Retinal pigment epithelial cell (primary cell): ENCODE measurements at regions not wholly inside any gene's neighbourhood (a gene's known extent, or its start where the extent isn't known, plus 50 kb on each side); places are given as distances from the start of the nearest gene placed in this dataset.
"Not testable (repeated sequence)": the region's sequence is repeated elsewhere in the genome, so short reads cannot be mapped to it uniquely, and the experiment has no call there.

Source experiments
- DNase-seq: peaks from one replicate; pipeline ENCODE4 v3.0.0-alpha.2; 2010; ENCODE audit warnings: low read depth
- H3K4me3 ChIP-seq: 2 replicates; pipeline ENCODE4 v1.5.1; 2011; ENCODE audit warnings: mild to moderate bottlenecking, low read length, control low read depth, moderate library complexity
- TF ChIP-seq, protein P1 (sequence below): conservative IDR thresholded peaks from 2 replicates; pipeline ENCODE4 v1.5.1; 2011; ENCODE audit warnings: low read depth, low read length, control low read depth, inconsistent platforms

DNA sequence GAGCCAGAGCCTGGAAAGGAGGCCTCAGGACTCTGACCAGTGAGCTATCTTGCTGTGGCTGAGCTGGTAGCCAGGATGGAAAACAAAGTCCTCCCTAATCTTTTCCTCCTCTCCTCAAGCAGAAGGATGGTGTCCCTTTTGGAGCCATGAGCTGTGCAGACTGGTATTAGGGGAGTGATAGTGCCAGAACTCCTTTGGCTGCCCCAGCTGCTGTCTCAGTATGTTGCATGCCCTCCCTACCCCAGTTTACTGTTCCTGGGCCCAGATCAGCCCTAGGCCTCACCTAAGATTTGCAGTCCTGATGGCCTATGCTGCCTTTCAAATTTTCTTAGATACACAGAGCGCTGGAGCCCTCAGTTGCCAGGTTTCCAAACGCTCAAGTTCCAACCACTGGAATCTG, 150.3 kb upstream of the ALG10B start:
- TF ChIP-seq, protein P1, sequence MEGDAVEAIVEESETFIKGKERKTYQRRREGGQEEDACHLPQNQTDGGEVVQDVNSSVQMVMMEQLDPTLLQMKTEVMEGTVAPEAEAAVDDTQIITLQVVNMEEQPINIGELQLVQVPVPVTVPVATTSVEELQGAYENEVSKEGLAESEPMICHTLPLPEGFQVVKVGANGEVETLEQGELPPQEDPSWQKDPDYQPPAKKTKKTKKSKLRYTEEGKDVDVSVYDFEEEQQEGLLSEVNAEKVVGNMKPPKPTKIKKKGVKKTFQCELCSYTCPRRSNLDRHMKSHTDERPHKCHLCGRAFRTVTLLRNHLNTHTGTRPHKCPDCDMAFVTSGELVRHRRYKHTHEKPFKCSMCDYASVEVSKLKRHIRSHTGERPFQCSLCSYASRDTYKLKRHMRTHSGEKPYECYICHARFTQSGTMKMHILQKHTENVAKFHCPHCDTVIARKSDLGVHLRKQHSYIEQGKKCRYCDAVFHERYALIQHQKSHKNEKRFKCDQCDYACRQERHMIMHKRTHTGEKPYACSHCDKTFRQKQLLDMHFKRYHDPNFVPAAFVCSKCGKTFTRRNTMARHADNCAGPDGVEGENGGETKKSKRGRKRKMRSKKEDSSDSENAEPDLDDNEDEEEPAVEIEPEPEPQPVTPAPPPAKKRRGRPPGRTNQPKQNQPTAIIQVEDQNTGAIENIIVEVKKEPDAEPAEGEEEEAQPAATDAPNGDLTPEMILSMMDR: no peak
- DNase-seq: no peak
- no peak overlapping the region for H3K4me3 ChIP-seq

DNA sequence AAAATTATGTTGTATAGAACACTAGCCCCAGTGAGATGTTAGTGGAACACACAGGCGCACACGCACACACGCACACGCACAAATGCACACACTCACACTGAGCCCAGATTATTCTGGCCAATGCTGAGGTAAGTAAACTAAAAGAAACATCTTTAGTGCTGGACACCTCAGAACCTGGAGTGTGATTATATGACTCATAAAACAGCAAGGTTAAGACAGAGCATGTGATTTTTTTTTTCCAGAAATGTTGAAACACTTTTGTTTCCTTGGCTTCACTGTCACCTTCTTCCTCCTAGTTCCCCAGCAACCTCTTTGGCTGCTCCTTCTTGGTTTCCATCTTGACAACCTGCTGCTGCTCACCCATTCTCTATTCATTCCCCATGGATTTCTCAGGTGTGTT, 141.0 kb upstream of the ALG10B start:
- DNase-seq: no peak
- no peak overlapping the region for H3K4me3 ChIP-seq
- TF ChIP-seq, protein P1: no peak

DNA sequence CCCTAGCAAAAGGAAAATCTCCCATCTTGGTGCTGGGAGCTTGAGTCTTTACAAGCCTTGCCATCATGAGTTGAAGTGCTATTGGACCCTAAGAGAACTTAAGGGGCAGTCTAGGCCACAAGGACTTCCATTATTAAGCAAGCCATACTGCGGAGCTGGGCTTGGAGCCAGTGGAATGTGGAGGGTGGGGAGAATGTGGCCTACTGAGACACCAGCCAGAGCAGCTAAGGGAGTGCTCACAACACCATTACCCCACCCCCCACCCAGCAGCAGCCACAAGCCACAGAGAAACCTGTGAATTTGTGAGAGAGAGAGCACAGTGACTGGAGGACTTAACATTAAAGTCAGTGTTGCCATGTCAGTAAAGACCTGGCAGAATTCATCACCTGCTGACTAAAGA, 133.0 kb upstream of the ALG10B start:
- H3K4me3 ChIP-seq, DNase-seq: not testable (repeated sequence)

DNA sequence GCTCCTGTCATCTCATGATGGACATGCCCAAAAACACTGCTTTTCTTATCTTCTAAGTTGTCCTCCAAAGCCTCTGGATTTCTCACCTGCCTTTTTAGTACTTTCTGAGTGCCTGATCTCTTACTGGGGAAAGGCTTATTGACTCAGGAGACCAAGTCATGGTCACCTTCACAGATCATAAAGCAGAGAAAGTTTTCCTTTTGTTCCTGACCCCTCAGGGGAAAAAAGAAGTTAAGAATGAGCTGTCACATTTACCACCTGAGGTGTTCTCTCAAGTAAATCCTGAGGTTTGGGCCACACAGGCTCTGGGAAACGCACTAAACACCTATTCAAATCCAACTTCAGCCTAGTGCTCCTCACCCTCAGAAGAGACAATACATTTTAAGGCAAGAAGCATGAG, 119.3 kb upstream of the ALG10B start:
- H3K4me3 ChIP-seq, DNase-seq: not testable (repeated sequence)

DNA sequence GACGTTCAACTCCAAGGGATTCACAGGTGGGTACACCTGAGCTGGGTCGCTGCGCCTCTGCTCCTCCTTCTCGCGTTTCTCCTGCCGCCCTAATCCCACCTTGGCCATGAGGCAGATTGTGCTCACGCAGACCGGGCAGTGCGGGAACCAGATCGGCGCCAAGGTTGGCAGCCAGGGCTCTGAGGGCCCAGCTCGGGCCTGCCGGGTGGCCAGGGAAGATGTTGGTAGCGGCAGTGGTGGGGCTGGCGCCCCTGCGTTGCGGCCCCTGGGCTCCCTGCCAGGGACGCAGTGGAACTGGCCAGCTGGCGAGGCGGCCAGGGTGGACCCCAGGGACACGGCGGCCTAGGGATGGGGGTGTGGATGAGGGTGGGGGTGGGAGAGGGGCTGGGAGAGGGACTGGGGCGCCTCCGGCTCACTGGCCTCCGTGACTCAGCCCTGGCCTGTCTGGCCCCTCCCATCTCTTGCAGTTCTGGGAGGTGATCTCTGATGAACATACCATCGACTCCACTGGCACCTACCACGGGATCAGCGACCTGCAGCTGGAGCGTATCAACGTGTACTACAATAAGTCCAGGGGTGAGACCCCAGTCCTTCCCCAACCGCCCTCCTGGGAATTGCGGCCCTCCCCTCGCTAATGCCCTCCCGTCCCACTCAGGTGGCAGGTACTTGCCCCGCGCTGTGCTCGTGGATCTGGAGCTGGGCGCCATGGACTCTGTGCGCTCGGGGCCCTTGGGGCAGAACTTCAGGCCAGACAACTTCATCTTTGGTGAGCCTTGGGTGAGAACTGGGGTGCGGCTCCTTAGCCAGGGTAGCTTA, 114.9 kb upstream of the ALG10B start:
- H3K4me3 ChIP-seq: no peak overlapping the region
- DNase-seq: no peak
- TF ChIP-seq, protein P1: no peak

DNA sequence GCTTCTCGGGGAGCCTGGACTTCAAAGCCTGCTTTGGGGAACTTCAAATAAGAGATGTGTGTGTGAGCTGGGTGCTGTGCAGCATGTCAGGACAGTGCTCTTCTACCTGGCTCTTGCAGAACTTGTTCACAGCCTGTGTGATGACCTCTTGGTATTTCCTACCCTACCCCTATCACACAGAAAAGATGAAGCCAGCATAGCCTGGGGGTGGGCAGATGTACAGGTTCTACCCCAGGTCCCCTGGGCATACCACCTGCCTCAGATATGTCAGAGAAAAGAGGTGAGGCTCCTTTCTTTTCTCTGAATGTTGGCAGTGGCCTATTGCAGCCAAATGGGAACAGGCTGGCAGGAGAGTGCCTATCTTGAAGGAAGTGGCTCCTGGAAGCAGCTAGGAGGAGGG, 111.7 kb upstream of the ALG10B start:
- TF ChIP-seq, protein P1: no peak
- no peak overlapping the region for H3K4me3 ChIP-seq
- DNase-seq: no peak

DNA sequence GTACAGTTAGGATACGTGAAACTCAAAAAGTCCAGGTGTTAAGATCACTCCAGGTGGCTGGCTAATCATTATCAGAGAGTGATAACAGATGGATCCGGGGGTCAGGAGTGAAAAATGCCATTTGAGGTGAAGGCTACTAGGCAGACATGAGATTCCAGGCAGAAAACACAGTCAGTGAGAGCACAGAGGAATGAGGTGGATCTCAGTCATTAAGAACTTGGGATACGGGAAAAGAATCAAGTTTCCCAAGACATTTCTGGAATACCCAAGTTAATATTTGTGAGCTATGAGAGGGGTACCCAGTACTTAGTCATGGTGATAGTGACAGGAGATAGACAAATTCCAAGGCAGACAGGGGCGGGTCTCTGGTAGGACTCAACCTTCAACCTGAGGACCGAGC, 94.6 kb upstream of the ALG10B start:
- H3K4me3 ChIP-seq: no peak overlapping the region
- DNase-seq: no peak
- TF ChIP-seq, protein P1: no peak

DNA sequence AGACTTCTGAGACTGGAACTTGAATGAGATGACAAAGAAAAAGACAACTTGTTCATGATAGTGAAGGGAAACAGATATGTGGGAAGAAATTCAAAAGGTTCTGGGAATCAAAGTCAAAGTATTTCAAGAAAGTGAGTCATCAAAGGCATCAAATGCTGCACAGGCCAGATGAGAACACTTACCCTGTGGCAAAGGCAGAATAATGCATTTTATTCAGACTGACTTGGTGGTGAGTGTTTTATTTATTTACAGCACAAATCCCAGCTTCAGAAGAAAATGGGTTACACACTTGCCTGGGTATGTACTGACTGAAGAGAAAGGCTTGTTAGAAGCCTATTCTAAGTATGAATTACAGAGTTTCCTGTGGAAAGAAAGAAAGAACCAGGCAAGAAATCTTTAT, 78.2 kb upstream of the ALG10B start:
- H3K4me3 ChIP-seq, DNase-seq: not testable (repeated sequence)

DNA sequence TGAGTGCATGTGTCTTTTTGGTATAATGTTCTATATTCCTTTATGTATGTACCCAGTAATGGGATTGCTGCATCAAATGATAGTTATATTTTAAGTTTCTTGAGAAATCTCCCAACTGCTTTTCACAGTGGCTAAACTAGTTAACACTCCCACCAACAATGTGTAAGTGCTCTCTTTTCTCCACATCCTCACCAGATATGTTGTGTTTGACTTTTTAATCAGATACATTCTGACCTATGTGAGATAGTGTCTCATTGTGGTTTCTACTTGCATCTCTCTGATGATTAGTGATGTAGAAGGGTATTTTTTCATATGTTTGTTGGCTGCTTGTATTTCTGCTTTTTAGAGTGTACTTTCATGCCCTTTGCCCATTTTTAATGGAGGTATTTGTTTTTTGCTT, 62.8 kb upstream of the ALG10B start:
- DNase-seq: no peak
- TF ChIP-seq, protein P1: no peak
- no peak overlapping the region for H3K4me3 ChIP-seq
